ENCODE measurements at regions not wholly inside any gene's neighbourhood (a gene's known extent, or its start where the extent isn't known, plus 50 kb on each side); places are given as distances from the start of the nearest gene placed in this dataset.
"Not testable (repeated sequence)": the region's sequence is repeated elsewhere in the genome, so short reads cannot be mapped to it uniquely, and the experiment has no call there.

- no peak overlapping the region for H3K4me2 ChIP-seq
Observed at GRCh38 chr4:3623106-3623505, 90.9 kb upstream of the LRPAP1 start.

GRCh38 chr4:3620365-3620764 is 88.1 kb upstream of the LRPAP1 start:
- H3K27ac ChIP-seq, H3K9ac ChIP-seq, H3K36me3 ChIP-seq, H3K4me2 ChIP-seq, H3K4me3 ChIP-seq, H4K20me1 ChIP-seq, H3K27me3 ChIP-seq: not testable (repeated sequence)
- peaks cover 0 to 16% (median 0%) of the 10 kb centered on the region in 11 experiments; a peak in 2 of 22 replicates for H3K9me3 ChIP-seq (replicated peaks in 1 of 11)
- peaks cover 6 to 20% (median 7%) of the 10 kb centered on the region in 10 experiments; a peak in 17 of 20 replicates for H3K4me1 ChIP-seq

More at GRCh38 chr4:3623106-3623505, 90.9 kb upstream of the LRPAP1 start:
- H3K4me1 ChIP-seq, result peaks cover 6 to 23% (median 9%) of the 10 kb centered on the region in 10 experiments; a peak in 17 of 20 replicates
- H3K27ac ChIP-seq, result no peak overlapping the region
- H4K20me1 ChIP-seq, result no peaks in the 10 kb centered on the region
- H3K9ac ChIP-seq, result no peak overlapping the region
- H3K9me3 ChIP-seq (replicated peaks in 1 of 11), result peaks cover 0 to 13% (median 0%) of the 10 kb centered on the region in 11 experiments; a peak in 2 of 22 replicates
- no peak overlapping the region for H3K4me3 ChIP-seq
- TF ChIP-seq Cebpa-rat (IDR thresholded peaks at IDR 0.05), result no peak
- no peaks in the 10 kb centered on the region for H3K36me3 ChIP-seq
- no peaks in the 10 kb centered on the region for H3K27me3 ChIP-seq

- peaks cover 0 to 16% (median 0%) of the 10 kb centered on the region in 11 experiments; a peak in 2 of 22 replicates for H3K9me3 ChIP-seq (replicated peaks in 1 of 11)
- H3K27ac ChIP-seq, H3K27me3 ChIP-seq, H3K9ac ChIP-seq, H3K4me3 ChIP-seq, H3K36me3 ChIP-seq, H3K4me2 ChIP-seq, H4K20me1 ChIP-seq: not testable (repeated sequence)
- peaks cover 6 to 13% (median 7%) of the 10 kb centered on the region in 10 experiments; a peak in 17 of 20 replicates for H3K4me1 ChIP-seq
Observed at GRCh38 chr4:3619698-3620097, 87.5 kb upstream of the LRPAP1 start.

GRCh38 chr4:3618341-3618740 is 86.1 kb upstream of the LRPAP1 start:
- H3K9me3 ChIP-seq (replicated peaks in 1 of 11), result peaks cover 0 to 16% (median 0%) of the 10 kb centered on the region in 11 experiments; a peak in 2 of 22 replicates
- H3K4me2 ChIP-seq, H3K36me3 ChIP-seq, H3K27ac ChIP-seq, H3K4me3 ChIP-seq, H3K9ac ChIP-seq, H3K4me1 ChIP-seq, H3K27me3 ChIP-seq, H4K20me1 ChIP-seq: not testable (repeated sequence)

GRCh38 chr4:3615386-3616286 is 83.4 kb upstream of the LRPAP1 start:
- Histone ChIP-seq H3K27ac (no peak overlapping the region), H3K36me3 (no peaks in the 10 kb centered on the region), H3K9ac (no peak overlapping the region)

GRCh38 chr4:3614731-3614980 is 82.4 kb upstream of the LRPAP1 start:
- Histone ChIP-seq H3K27ac (no peak overlapping the region), H4K20me1 (no peaks in the 10 kb centered on the region), H3K36me3 (no peaks in the 10 kb centered on the region), H3K9me3 (replicated peaks in 1 of 11) (peaks cover 0 to 16% (median 0%) of the 10 kb centered on the region in 11 experiments; a peak in 4 of 22 replicates), H3K4me2 (no peak overlapping the region), H3K27me3 (no peaks in the 10 kb centered on the region), H3K4me1 (no peaks in the 10 kb centered on the region; a peak in 2 of 20 replicates), H3K9ac (no peak overlapping the region), H3K4me3 (no peak overlapping the region)
- no peak for TF ChIP-seq Cebpa-rat (IDR thresholded peaks at IDR 0.05)

More at GRCh38 chr4:3615386-3616286, 83.4 kb upstream of the LRPAP1 start:
- Histone ChIP-seq H3K4me3 (no peak overlapping the region), H3K4me2 (no peak overlapping the region), H3K4me1 (no peaks in the 10 kb centered on the region; a peak in 2 of 20 replicates), H3K9me3 (replicated peaks in 1 of 11) (peaks cover 0 to 16% (median 0%) of the 10 kb centered on the region in 11 experiments; a peak in 4 of 22 replicates), H4K20me1 (no peaks in the 10 kb centered on the region), H3K27me3 (no peaks in the 10 kb centered on the region)
- TF ChIP-seq Cebpa-rat (IDR thresholded peaks at IDR 0.05), result no peak

GRCh38 chr4:3613967-3614730 is 81.9 kb upstream of the LRPAP1 start:
- H3K4me2 ChIP-seq, result no peak overlapping the region
- no peak overlapping the region for H3K4me3 ChIP-seq
- H3K9ac ChIP-seq, result no peak overlapping the region
- no peaks in the 10 kb centered on the region for H3K36me3 ChIP-seq
- H3K27me3 ChIP-seq, result no peaks in the 10 kb centered on the region
- H3K4me1 ChIP-seq, result no peaks in the 10 kb centered on the region; a peak in 2 of 20 replicates
- no peaks in the 10 kb centered on the region for H4K20me1 ChIP-seq
- no peak overlapping the region for H3K27ac ChIP-seq
- no peak for TF ChIP-seq Cebpa-rat (IDR thresholded peaks at IDR 0.05)
- peaks cover 0 to 14% (median 0%) of the 10 kb centered on the region in 11 experiments; a peak in 4 of 22 replicates for H3K9me3 ChIP-seq (replicated peaks in 1 of 11)

- Histone ChIP-seq H3K4me3 (no peak overlapping the region), H3K9ac (no peak overlapping the region), H3K27ac (no peak overlapping the region), H3K9me3 (replicated peaks in 1 of 11) (peaks cover 0 to 7% (median 0%) of the 10 kb centered on the region in 11 experiments; a peak in 3 of 22 replicates), H3K4me1 (no peaks in the 10 kb centered on the region; a peak in 3 of 20 replicates), H4K20me1 (no peaks in the 10 kb centered on the region), H3K36me3 (no peaks in the 10 kb centered on the region), H3K4me2 (no peak overlapping the region), H3K27me3 (no peaks in the 10 kb centered on the region)
- TF ChIP-seq Cebpa-rat (IDR thresholded peaks at IDR 0.05), result no peak
Observed at GRCh38 chr4:3612934-3613333, 80.7 kb upstream of the LRPAP1 start.

- H3K4me3 ChIP-seq, result no peak overlapping the region
- H3K36me3 ChIP-seq, result no peaks in the 10 kb centered on the region
- no peaks in the 10 kb centered on the region for H3K27me3 ChIP-seq
- H3K9ac ChIP-seq, result no peak overlapping the region
- no peaks in the 10 kb centered on the region; a peak in 1 of 22 replicates for H4K20me1 ChIP-seq
- H3K9me3 ChIP-seq (replicated peaks in 1 of 11), result peaks cover 0 to 7% (median 0%) of the 10 kb centered on the region in 11 experiments; a peak in 2 of 22 replicates
- no peak overlapping the region for H3K4me2 ChIP-seq
- H3K4me1 ChIP-seq, result peaks cover 0 to 6% (median 0%) of the 10 kb centered on the region in 10 experiments; a peak in 6 of 20 replicates
- H3K27ac ChIP-seq, result no peak overlapping the region
- no peak for TF ChIP-seq Cebpa-rat (IDR thresholded peaks at IDR 0.05)
Observed at GRCh38 chr4:3612281-3612680, 80.1 kb upstream of the LRPAP1 start.
